H1 (cell line): ENCODE measurements at regions not wholly inside any gene's neighbourhood (a gene's known extent, or its start where the extent isn't known, plus 50 kb on each side); places are given as distances from the start of the nearest gene placed in this dataset.

Experiments
- CTCF ChIA-PET: fragments of 300-600 bp; sonication (Branson Sonifier 250); formaldehyde crosslinking; loops from one replicate; lab custom pipeline; 2021; ENCODE audit not compliant: partially characterized antibody; lab: Charles Lee
- POLR2A ChIA-PET: fragments of 300-600 bp; sonication (Branson Sonifier 250); formaldehyde crosslinking; loops from one replicate; lab custom pipeline; 2021; ENCODE audit warnings: inconsistent platforms; ENCODE audit not compliant: partially characterized antibody; lab: Charles Lee
- DNase-seq, 2 experiments: peaks; one replicate each; pipeline versions ENCODE4 v3.0.0 to v3.0.0-alpha.2; 2010 to 2022; ENCODE audit warnings: low spot score in 2 of 2, low read depth in 1 of 2, mixed read lengths in 1 of 2
- FAIRE-seq: peaks from 2 replicates; lab custom pipeline; 2011; peaks lifted over from hg19 to GRCh38; lab: Jason Lieb, UNC
- H2AFZ ChIP-seq: 2 replicates; pipeline ENCODE4 v1.8.1; 2012; ENCODE audit warnings: low read length, inconsistent platforms
- H2AK5ac ChIP-seq: 2 replicates; pipeline ENCODE4 v1.6.1; 2013; ENCODE audit warnings: low read depth, low read length
- H2BK120ac ChIP-seq: replicated peaks from 2 replicates; pipeline ENCODE3; 2013; ENCODE audit warnings: low read depth, low read length, inconsistent platforms
- H2BK12ac ChIP-seq: 2 replicates; pipeline ENCODE4 v1.6.1; 2013; ENCODE audit warnings: low read depth, low read length
- H2BK15ac ChIP-seq: 2 replicates; pipeline ENCODE4 v1.6.1; 2013; ENCODE audit warnings: low read length
- H2BK20ac ChIP-seq: 2 replicates; pipeline ENCODE4 v1.6.1; 2013; ENCODE audit warnings: low read length
- H2BK5ac ChIP-seq: 2 replicates; pipeline ENCODE4 v1.6.1; 2013; ENCODE audit warnings: low read depth, low read length
- H3K14ac ChIP-seq: 2 replicates; pipeline ENCODE4 v1.6.1; 2013; ENCODE audit warnings: inconsistent platforms; ENCODE audit not compliant: insufficient read length
- H3K18ac ChIP-seq: 2 replicates; pipeline ENCODE4 v1.6.1; 2013; ENCODE audit warnings: low read length; ENCODE audit errors: extremely low read depth
- H3K23ac ChIP-seq: 2 replicates; pipeline ENCODE4 v1.6.1; 2013; ENCODE audit warnings: inconsistent platforms; ENCODE audit not compliant: insufficient read length
- H3K23me2 ChIP-seq: 2 replicates; pipeline ENCODE4 v1.6.1; 2013; ENCODE audit warnings: low read depth, low read length
- H3K27ac ChIP-seq: 2 replicates; pipeline ENCODE4 v1.6.1; 2011; ENCODE audit warnings: low read depth, low read length, inconsistent platforms
- H3K27me3 ChIP-seq, 4 experiments: replicated peaks in 1 of 4; 1 replicate in 1 of 4; 2 replicates in 3 of 4; pipeline versions ENCODE4 v1.6.1 to v1.8.1; 2011 to 2013; ENCODE audit warnings: low read length in 3 of 4, mild to moderate bottlenecking in 3 of 4, inconsistent platforms in 2 of 4, mixed read lengths in 2 of 4, moderate library complexity in 1 of 4; ENCODE audit not compliant: control insufficient read depth in 3 of 4, insufficient read depth in 3 of 4; ENCODE audit errors: extremely low read depth in 1 of 4
- H3K36me3 ChIP-seq, 4 experiments: 2 replicates each; pipeline versions ENCODE4 v1.6.1 to v1.8.1; 2011 to 2013; ENCODE audit warnings: mild to moderate bottlenecking in 4 of 4, low read length in 3 of 4, moderate library complexity in 2 of 4, control low read depth in 1 of 4, inconsistent platforms in 1 of 4; ENCODE audit not compliant: insufficient read depth in 4 of 4, control insufficient read depth in 2 of 4
- H3K4ac ChIP-seq: replicated peaks from 2 replicates; pipeline ENCODE3; 2013; ENCODE audit warnings: low read length, low read depth, mixed read lengths, inconsistent platforms; ENCODE audit not compliant: insufficient read length
- H3K4me1 ChIP-seq, 4 experiments: replicated peaks in 1 of 4; 1 replicate in 1 of 4; 2 replicates in 3 of 4; pipeline versions ENCODE4 v1.6.1 to v1.8.1; 2011 to 2013; ENCODE audit warnings: low read length in 3 of 4, inconsistent platforms in 2 of 4, mixed read lengths in 1 of 4; ENCODE audit not compliant: insufficient read depth in 4 of 4, control insufficient read depth in 3 of 4
- H3K4me2 ChIP-seq, 2 experiments: 2 replicates each; pipeline versions ENCODE4 v1.6.1 to v1.8.1; 2011 to 2013; ENCODE audit warnings: low read depth in 2 of 2, low read length in 2 of 2, control low read depth in 1 of 2, inconsistent platforms in 1 of 2, mild to moderate bottlenecking in 1 of 2; ENCODE audit not compliant: insufficient read depth in 1 of 2
- H3K4me3 ChIP-seq, 4 experiments: fragments of 200-600, 300-600 bp in 1 of 4; sonication (generic), shearing (Covaris generic), sonication (Bioruptor Twin) in 1 of 4; 2 replicates each; pipeline versions ENCODE4 v1.5.1 to v1.8.1; 2011 to 2016; ENCODE audit warnings: low read length in 4 of 4, low read depth in 3 of 4, control low read depth in 2 of 4, inconsistent platforms in 2 of 4, mild to moderate bottlenecking in 2 of 4, mixed read lengths in 1 of 4, moderate library complexity in 1 of 4; ENCODE audit not compliant: insufficient read depth in 2 of 4; ENCODE audit errors: extremely low read depth in 1 of 4
- H3K56ac ChIP-seq: replicated peaks from 2 replicates; pipeline ENCODE3; 2013; ENCODE audit warnings: low read depth, mild to moderate bottlenecking, mixed read lengths, low read length, inconsistent platforms; ENCODE audit not compliant: insufficient read length
- H3K79me1 ChIP-seq: 2 replicates; pipeline ENCODE4 v1.6.1; 2013; ENCODE audit warnings: low read depth, low read length, control low read depth
- H3K79me2 ChIP-seq, 2 experiments: 2 replicates each; pipeline versions ENCODE4 v1.6.1 to v1.8.1; 2012 to 2013; ENCODE audit warnings: low read length in 2 of 2, mild to moderate bottlenecking in 2 of 2, inconsistent platforms in 1 of 2; ENCODE audit not compliant: insufficient read depth in 2 of 2, control insufficient read depth in 1 of 2
- H3K9ac ChIP-seq, 4 experiments: replicated peaks in 1 of 4; 1 replicate in 1 of 4; 2 replicates in 3 of 4; pipeline versions ENCODE4 v1.6.1 to v1.8.1; 2011 to 2013; ENCODE audit warnings: low read depth in 3 of 4, low read length in 3 of 4, control low read depth in 2 of 4, mild to moderate bottlenecking in 2 of 4, moderate library complexity in 2 of 4, inconsistent platforms in 1 of 4; ENCODE audit errors: extremely low read depth in 1 of 4
- H3K9me3 ChIP-seq, 2 experiments: 2 replicates each; pipeline versions ENCODE4 v1.6.1 to v1.8.1; 2012 to 2013; ENCODE audit warnings: mild to moderate bottlenecking in 2 of 2, moderate library complexity in 2 of 2, control low read depth in 1 of 2, inconsistent platforms in 1 of 2, low read depth in 1 of 2, low read length in 1 of 2, mixed read lengths in 1 of 2; ENCODE audit not compliant: insufficient read depth in 2 of 2
- H4K20me1 ChIP-seq, 2 experiments: replicated peaks in 1 of 2; 2 replicates each; pipeline versions ENCODE3 to v1.8.1; 2011 to 2013; ENCODE audit warnings: inconsistent platforms in 2 of 2, low read length in 2 of 2, mild to moderate bottlenecking in 1 of 2; ENCODE audit not compliant: insufficient read depth in 2 of 2, control insufficient read depth in 1 of 2
- H4K5ac ChIP-seq: 2 replicates; pipeline ENCODE4 v1.6.1; 2013; ENCODE audit warnings: low read length, low read depth, mixed read lengths, inconsistent platforms; ENCODE audit not compliant: insufficient read length
- H4K8ac ChIP-seq: 2 replicates; pipeline ENCODE4 v1.8.0; 2013; ENCODE audit warnings: mild to moderate bottlenecking, moderate library complexity, low read length, inconsistent platforms; ENCODE audit not compliant: insufficient read depth; ENCODE audit errors: extremely low read depth
- H4K91ac ChIP-seq: replicated peaks from 2 replicates; pipeline ENCODE3; 2013; ENCODE audit warnings: low read length, mixed read lengths, inconsistent platforms; ENCODE audit not compliant: insufficient read length
- ASH2L ChIP-seq: fragments of 200-600, 300-600 bp; sonication (generic); IDR thresholded peaks from one replicate; pipeline ENCODE4 v1.7.1; 2017; ENCODE audit warnings: low read length
- CHD1 ChIP-seq: IDR thresholded peaks from 2 replicates; pipeline ENCODE4 v1.6.1; 2012; ENCODE audit warnings: low read depth, low read length, improper control_type of control experiment
- CREB1 ChIP-seq: IDR thresholded peaks from 2 replicates; pipeline ENCODE4 v1.6.1; 2012; ENCODE audit warnings: inconsistent platforms
- CTBP2 ChIP-seq: IDR thresholded peaks from 2 replicates; pipeline ENCODE4 v1.7.0; 2011; ENCODE audit warnings: borderline replicate concordance, mild to moderate bottlenecking, moderate library complexity, mixed read lengths, low read length; ENCODE audit not compliant: insufficient read depth, insufficient read length
- EGR1 ChIP-seq: IDR thresholded peaks from 2 replicates; pipeline ENCODE4 v1.6.1; 2011; ENCODE audit warnings: low read depth, low read length, borderline replicate concordance
- EZH2 ChIP-seq: fragments of 200-600 bp; sonication (generic); IDR thresholded peaks from 2 replicates; pipeline ENCODE4 v1.7.1; 2012; ENCODE audit warnings: low read depth, mild to moderate bottlenecking, moderate library complexity, low read length, inconsistent platforms; ENCODE audit not compliant: severe bottlenecking
- POLR2A ChIP-seq, 2 experiments: IDR thresholded peaks; 1 replicate in 1 of 2; 2 replicates in 1 of 2; pipeline ENCODE4 v1.6.1; 2011; ENCODE audit warnings: low read depth in 2 of 2, low read length in 2 of 2, mild to moderate bottlenecking in 2 of 2; ENCODE audit errors: control extremely low read depth in 1 of 2
- RBBP5 ChIP-seq: IDR thresholded peaks from 2 replicates; pipeline ENCODE4 v1.7.1; 2012; ENCODE audit warnings: low read depth, mild to moderate bottlenecking, inconsistent platforms, low read length, moderate library complexity, borderline replicate concordance
- RNF2 ChIP-seq: fragments of 200-900, 300-1000 bp; sonication (generic); IDR thresholded peaks from 2 replicates; pipeline ENCODE4 v1.7.1; 2016; ENCODE audit warnings: borderline replicate concordance, low read depth, mild to moderate bottlenecking, antibody characterized with exemption, low read length; ENCODE audit not compliant: poor library complexity, severe bottlenecking; ENCODE audit errors: missing control alignments
- RXRA ChIP-seq: IDR thresholded peaks from 2 replicates; pipeline ENCODE4 v1.6.1; 2011; ENCODE audit warnings: low read depth, mild to moderate bottlenecking, low read length, moderate library complexity; ENCODE audit not compliant: insufficient read depth
- SAP30 ChIP-seq: fragments of 300-600 bp; sonication (generic); IDR thresholded peaks from 2 replicates; pipeline ENCODE4 v1.7.1; 2012; ENCODE audit warnings: low read length, moderate library complexity, mild to moderate bottlenecking, inconsistent platforms; ENCODE audit not compliant: insufficient read depth, insufficient replicate concordance
- SIRT6 ChIP-seq: IDR thresholded peaks from one replicate; pipeline ENCODE4 v1.7.1; 2012; ENCODE audit warnings: low read length, inconsistent platforms
- SP4 ChIP-seq: IDR thresholded peaks from 2 replicates; pipeline ENCODE4 v1.6.1; 2012; ENCODE audit warnings: low read length, inconsistent platforms
- SUZ12 ChIP-seq: fragments of 200-600 bp; sonication (generic); IDR thresholded peaks from 2 replicates; pipeline ENCODE4 v1.6.1; 2012; ENCODE audit warnings: mild to moderate bottlenecking, inconsistent platforms, low read length, moderate library complexity, mixed read lengths
- TAF1 ChIP-seq: IDR thresholded peaks from 2 replicates; pipeline ENCODE4 v1.6.1; 2011; ENCODE audit warnings: mild to moderate bottlenecking, low read depth, low read length
- TCF12 ChIP-seq: IDR thresholded peaks from 2 replicates; pipeline ENCODE4 v1.6.1; 2011; ENCODE audit warnings: low read depth, mild to moderate bottlenecking, low read length
- WGBS, 2 experiments: shearing (Covaris generic) in 1 of 2; methylation state at CpG; one replicate each; pipeline versions ENCODE4 v1.1.6 to v1.1.7; 2013 to 2015; ENCODE audit warnings: low lambda C conversion rate in 2 of 2, mixed read lengths in 2 of 2, inconsistent platforms in 1 of 2, low coverage in 1 of 2, missing lambda C conversion rate in 1 of 2; ENCODE audit not compliant: insufficient replicate concordance in 2 of 2, insufficient coverage in 1 of 2, insufficient read length in 1 of 2; ENCODE audit errors: extremely low coverage in 1 of 2, missing lambda C conversion rate in 1 of 2; 5-methylcytosine and 5-hydroxymethylcytosine counted together

GRCh38 chr1:193545171-193545570 lies 358.8 kb upstream of the B3GALT2 start:
- Histone ChIP-seq H4K8ac (no peak overlapping the region), H3K4me3 (no peak overlapping the region), H3K9ac (no peak overlapping the region), H4K20me1 (no peaks in the 10 kb centered on the region), H3K23ac (no peak overlapping the region), H3K4me2 (no peak overlapping the region), H2BK5ac (no peak overlapping the region), H3K18ac (no peak overlapping the region), H2BK15ac (no peak overlapping the region), H3K14ac (no peak overlapping the region), H4K5ac (no peak overlapping the region), H3K4ac (no peak overlapping the region), H4K91ac (no peak overlapping the region), H2AFZ (no peak overlapping the region), H3K9me3 (no peaks in the 10 kb centered on the region), H3K27ac (no peak overlapping the region), H3K79me2 (no peaks in the 10 kb centered on the region), H2AK5ac (no peak overlapping the region), H2BK20ac (no peak overlapping the region), H3K23me2 (no peaks in the 10 kb centered on the region), H3K4me1 (peaks cover 0 to 6% (median 2%) of the 10 kb centered on the region in 4 experiments; a peak in 1 of 7 replicates), H3K36me3 (no peaks in the 10 kb centered on the region), H3K79me1 (no peaks in the 10 kb centered on the region), H3K56ac (no peak overlapping the region), H3K27me3 (no peaks in the 10 kb centered on the region), H2BK12ac (no peak overlapping the region), H2BK120ac (no peak overlapping the region)
- ChIA-PET CTCF (no interaction called here), POLR2A (no interaction called here)
- DNase-seq (no peak), FAIRE-seq (no peak)
- 93% methylated on average over 2 of the region's 2 CpGs; no CpG with 5 or more reads in 1 of the 2 experiments for WGBS, 2 experiments
- TF ChIP-seq RBBP5 (no peak), POLR2A (IDR thresholded peaks at IDR 0.05; ENCODE audit: control extremely low read depth in 1 of 2, low read depth in 2 of 2, low read length in 2 of 2) (no peak), SIRT6 (no peak), TAF1 (no peak), EZH2 (no peak), SP4 (no peak), CTBP2 (no peak), SUZ12 (no peak), RXRA (no peak), RNF2 (no peak), ASH2L (no peak), SAP30 (no peak), TCF12 (no peak), CHD1 (no peak), CREB1 (no peak), EGR1 (no peak)
